ENCODE measurements at regions not wholly inside any gene's neighbourhood (a gene's known extent, or its start where the extent isn't known, plus 50 kb on each side); places are given as distances from the start of the nearest gene placed in this dataset.

GRCh38 chr13:103351035-103351828, 285.0 kb upstream of the SLC10A2 start:
- no peak for TF ChIP-seq CTCF (IDR thresholded peaks at IDR 0.05; ENCODE audit: low read depth, low read length)
- no peak for TF ChIP-seq EZH2phosphoT487 (IDR thresholded peaks at IDR 0.05; ENCODE audit: low read depth)

All from OCI-LY3 (cell line).